DND-41 (cell line): ENCODE measurements at regions not wholly inside any gene's neighbourhood (a gene's known extent, or its start where the extent isn't known, plus 50 kb on each side); places are given as distances from the start of the nearest gene placed in this dataset.

Experiments
- ATAC-seq: fragments of 200-7000 bp; cut with Tn5 transposase; 3 replicates; pipeline ENCODE4 v1.9.1; 2021; ENCODE audit warnings: low read depth; ENCODE audit not compliant: insufficient read depth
- DNase-seq: peaks from one replicate; pipeline ENCODE4 v3.0.0-alpha.2; 2020
- H2AFZ ChIP-seq: 2 replicates; pipeline ENCODE4 v1.6.0; 2012; ENCODE audit warnings: low read depth, low read length
- H3K27ac ChIP-seq: 2 replicates; pipeline ENCODE4 v1.5.1; 2012; ENCODE audit warnings: low read length, inconsistent platforms
- H3K27me3 ChIP-seq: fragments of 200-600 bp; sonication (generic); 2 replicates; pipeline ENCODE4 v1.6.0; 2012; ENCODE audit warnings: low read length, mild to moderate bottlenecking, inconsistent platforms; ENCODE audit not compliant: insufficient read depth, poor library complexity
- H3K36me3 ChIP-seq: 2 replicates; pipeline ENCODE4 v1.5.1; 2012; ENCODE audit warnings: low read length, inconsistent platforms; ENCODE audit not compliant: insufficient read depth
- H3K4me1 ChIP-seq: 2 replicates; pipeline ENCODE4 v1.5.1; 2012; ENCODE audit warnings: mild to moderate bottlenecking, low read length; ENCODE audit not compliant: insufficient read depth
- H3K4me2 ChIP-seq: 2 replicates; pipeline ENCODE4 v1.6.0; 2012; ENCODE audit warnings: mild to moderate bottlenecking, moderate library complexity, low read length, inconsistent platforms; ENCODE audit not compliant: insufficient read depth
- H3K4me3 ChIP-seq, 2 experiments: fragments of 200-600 bp in 1 of 2; shearing (Covaris generic) in 1 of 2; 2 replicates each; pipeline ENCODE4 v1.5.1; 2012 to 2016; ENCODE audit warnings: inconsistent platforms in 2 of 2, low read length in 2 of 2, mild to moderate bottlenecking in 2 of 2, low read depth in 1 of 2, moderate library complexity in 1 of 2
- H3K79me2 ChIP-seq: 2 replicates; pipeline ENCODE4 v1.6.0; 2012; ENCODE audit warnings: low read length, inconsistent platforms; ENCODE audit not compliant: insufficient read depth
- H3K9ac ChIP-seq: 2 replicates; pipeline ENCODE4 v1.6.0; 2012; ENCODE audit warnings: low read depth, mild to moderate bottlenecking, inconsistent platforms, low read length, moderate library complexity
- H3K9me3 ChIP-seq: 2 replicates; pipeline ENCODE4 v1.5.1; 2012; ENCODE audit warnings: low read length, moderate library complexity, mild to moderate bottlenecking, inconsistent platforms; ENCODE audit not compliant: insufficient read depth, severe bottlenecking
- H4K20me1 ChIP-seq: 2 replicates; pipeline ENCODE4 v1.6.0; 2012; ENCODE audit warnings: low read length; ENCODE audit not compliant: insufficient read depth
- CTCF ChIP-seq: IDR thresholded peaks from 2 replicates; pipeline ENCODE4 v1.5.1; 2012; ENCODE audit warnings: borderline replicate concordance, low read length, moderate library complexity, mild to moderate bottlenecking; ENCODE audit not compliant: poor library complexity, severe bottlenecking; ENCODE audit errors: extremely low read depth
- EZH2 ChIP-seq: IDR thresholded peaks from 3 replicates; pipeline ENCODE4 v1.6.1; 2012; ENCODE audit warnings: borderline replicate concordance, low read depth, mild to moderate bottlenecking, moderate library complexity, low read length, inconsistent platforms; ENCODE audit not compliant: severe bottlenecking

GRCh38 chr19:5217171-5217570 lies 123.4 kb downstream of the PTPRS start:
- H4K20me1 ChIP-seq = no peaks in the 10 kb centered on the region
- H2AFZ ChIP-seq = no peak overlapping the region
- H3K4me3 ChIP-seq = no peak overlapping the region
- ATAC-seq (no peak), DNase-seq (no peak)
- no peaks in the 10 kb centered on the region for H3K36me3 ChIP-seq
- H3K9me3 ChIP-seq = no peaks in the 10 kb centered on the region
- no peaks in the 10 kb centered on the region for H3K79me2 ChIP-seq
- no peak overlapping the region for H3K4me2 ChIP-seq
- no peak overlapping the region for H3K9ac ChIP-seq
- H3K4me1 ChIP-seq = no peaks in the 10 kb centered on the region
- no peaks in the 10 kb centered on the region for H3K27me3 ChIP-seq
- TF ChIP-seq CTCF (no peak), EZH2 (no peak)
- no peak overlapping the region for H3K27ac ChIP-seq

- Histone ChIP-seq H2AFZ (no peak overlapping the region), H4K20me1 (no peaks in the 10 kb centered on the region), H3K79me2 (no peaks in the 10 kb centered on the region), H3K36me3 (no peaks in the 10 kb centered on the region), H3K9ac (no peak overlapping the region), H3K4me3 (no peak overlapping the region), H3K27ac (no peak overlapping the region), H3K4me1 (no peaks in the 10 kb centered on the region), H3K27me3 (no peaks in the 10 kb centered on the region), H3K9me3 (no peaks in the 10 kb centered on the region), H3K4me2 (no peak overlapping the region)
- ATAC-seq (no peak), DNase-seq (no peak)
- TF ChIP-seq CTCF (no peak), EZH2 (no peak)
These were observed 124.3 kb downstream of the PTPRS start for GRCh38 chr19:5216141-5216847.

- Histone ChIP-seq H3K27me3 (no peaks in the 10 kb centered on the region), H3K9ac (no peak overlapping the region), H3K79me2 (no peaks in the 10 kb centered on the region), H3K4me3 (no peak overlapping the region), H3K9me3 (no peaks in the 10 kb centered on the region), H4K20me1 (no peaks in the 10 kb centered on the region), H2AFZ (no peak overlapping the region), H3K36me3 (no peaks in the 10 kb centered on the region), H3K27ac (no peak overlapping the region), H3K4me1 (no peaks in the 10 kb centered on the region), H3K4me2 (no peak overlapping the region)
- TF ChIP-seq EZH2 (no peak), CTCF (no peak)
- no peak for DNase-seq
- ATAC-seq = no peak
These were observed 125.2 kb downstream of the PTPRS start for GRCh38 chr19:5215431-5215830.
